ENCODE measurements at regions not wholly inside any gene's neighbourhood (a gene's known extent, or its start where the extent isn't known, plus 50 kb on each side); places are given as distances from the start of the nearest gene placed in this dataset.

DNA sequence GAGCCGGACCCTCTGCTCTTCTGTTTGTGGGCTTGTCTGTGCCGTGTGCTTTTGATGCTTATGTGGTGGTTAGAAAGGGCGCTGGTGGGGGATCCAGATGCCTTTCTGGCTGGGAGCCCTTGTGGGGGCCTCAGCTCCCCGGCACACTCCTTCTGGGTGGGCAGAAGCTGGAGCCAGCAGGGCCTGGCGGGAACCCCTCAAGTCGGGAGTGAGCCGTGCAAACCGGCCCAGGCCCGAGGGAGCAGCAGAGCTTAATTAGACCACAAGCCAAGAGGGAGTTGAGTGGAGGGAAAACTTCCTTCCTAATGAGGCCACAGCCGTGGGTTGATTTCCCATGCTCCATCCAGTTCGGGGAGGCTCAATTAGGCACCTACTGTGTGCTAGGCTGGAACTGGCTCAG lies 76.0 kb upstream of the RNU6ATAC start:
- TF ChIP-seq, protein P1, sequence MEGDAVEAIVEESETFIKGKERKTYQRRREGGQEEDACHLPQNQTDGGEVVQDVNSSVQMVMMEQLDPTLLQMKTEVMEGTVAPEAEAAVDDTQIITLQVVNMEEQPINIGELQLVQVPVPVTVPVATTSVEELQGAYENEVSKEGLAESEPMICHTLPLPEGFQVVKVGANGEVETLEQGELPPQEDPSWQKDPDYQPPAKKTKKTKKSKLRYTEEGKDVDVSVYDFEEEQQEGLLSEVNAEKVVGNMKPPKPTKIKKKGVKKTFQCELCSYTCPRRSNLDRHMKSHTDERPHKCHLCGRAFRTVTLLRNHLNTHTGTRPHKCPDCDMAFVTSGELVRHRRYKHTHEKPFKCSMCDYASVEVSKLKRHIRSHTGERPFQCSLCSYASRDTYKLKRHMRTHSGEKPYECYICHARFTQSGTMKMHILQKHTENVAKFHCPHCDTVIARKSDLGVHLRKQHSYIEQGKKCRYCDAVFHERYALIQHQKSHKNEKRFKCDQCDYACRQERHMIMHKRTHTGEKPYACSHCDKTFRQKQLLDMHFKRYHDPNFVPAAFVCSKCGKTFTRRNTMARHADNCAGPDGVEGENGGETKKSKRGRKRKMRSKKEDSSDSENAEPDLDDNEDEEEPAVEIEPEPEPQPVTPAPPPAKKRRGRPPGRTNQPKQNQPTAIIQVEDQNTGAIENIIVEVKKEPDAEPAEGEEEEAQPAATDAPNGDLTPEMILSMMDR (IDR thresholded peaks at IDR 0.05; ENCODE audit: low read depth, low read length, missing input control) = no peak
- TF ChIP-seq FOXA1 (IDR thresholded peaks at IDR 0.05) (no peak), RAD21 (IDR thresholded peaks at IDR 0.05) (no peak), JUND (IDR thresholded peaks at IDR 0.05) (no peak), YY1 (IDR thresholded peaks at IDR 0.05) (no peak), RXRA (IDR thresholded peaks at IDR 0.05) (no peak), GABPA (IDR thresholded peaks at IDR 0.05 in 1 of 2, conservative IDR thresholded peaks at IDR 0.05 in 1 of 2) (no peak), EGR1 (IDR thresholded peaks at IDR 0.05; ENCODE audit: low read depth in 2 of 2) (no peak), FOXA2 (IDR thresholded peaks at IDR 0.05) (no peak), TAF1 (conservative IDR thresholded peaks at IDR 0.05) (no peak)
- TF ChIP-seq, protein P2, sequence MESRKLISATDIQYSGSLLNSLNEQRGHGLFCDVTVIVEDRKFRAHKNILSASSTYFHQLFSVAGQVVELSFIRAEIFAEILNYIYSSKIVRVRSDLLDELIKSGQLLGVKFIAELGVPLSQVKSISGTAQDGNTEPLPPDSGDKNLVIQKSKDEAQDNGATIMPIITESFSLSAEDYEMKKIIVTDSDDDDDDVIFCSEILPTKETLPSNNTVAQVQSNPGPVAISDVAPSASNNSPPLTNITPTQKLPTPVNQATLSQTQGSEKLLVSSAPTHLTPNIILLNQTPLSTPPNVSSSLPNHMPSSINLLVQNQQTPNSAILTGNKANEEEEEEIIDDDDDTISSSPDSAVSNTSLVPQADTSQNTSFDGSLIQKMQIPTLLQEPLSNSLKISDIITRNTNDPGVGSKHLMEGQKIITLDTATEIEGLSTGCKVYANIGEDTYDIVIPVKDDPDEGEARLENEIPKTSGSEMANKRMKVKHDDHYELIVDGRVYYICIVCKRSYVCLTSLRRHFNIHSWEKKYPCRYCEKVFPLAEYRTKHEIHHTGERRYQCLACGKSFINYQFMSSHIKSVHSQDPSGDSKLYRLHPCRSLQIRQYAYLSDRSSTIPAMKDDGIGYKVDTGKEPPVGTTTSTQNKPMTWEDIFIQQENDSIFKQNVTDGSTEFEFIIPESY (IDR thresholded peaks at IDR 0.05) = no peak
- TF ChIP-seq, protein P3, sequence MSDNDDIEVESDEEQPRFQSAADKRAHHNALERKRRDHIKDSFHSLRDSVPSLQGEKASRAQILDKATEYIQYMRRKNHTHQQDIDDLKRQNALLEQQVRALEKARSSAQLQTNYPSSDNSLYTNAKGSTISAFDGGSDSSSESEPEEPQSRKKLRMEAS (IDR thresholded peaks at IDR 0.05) = no peak
- TF ChIP-seq, protein P4, sequence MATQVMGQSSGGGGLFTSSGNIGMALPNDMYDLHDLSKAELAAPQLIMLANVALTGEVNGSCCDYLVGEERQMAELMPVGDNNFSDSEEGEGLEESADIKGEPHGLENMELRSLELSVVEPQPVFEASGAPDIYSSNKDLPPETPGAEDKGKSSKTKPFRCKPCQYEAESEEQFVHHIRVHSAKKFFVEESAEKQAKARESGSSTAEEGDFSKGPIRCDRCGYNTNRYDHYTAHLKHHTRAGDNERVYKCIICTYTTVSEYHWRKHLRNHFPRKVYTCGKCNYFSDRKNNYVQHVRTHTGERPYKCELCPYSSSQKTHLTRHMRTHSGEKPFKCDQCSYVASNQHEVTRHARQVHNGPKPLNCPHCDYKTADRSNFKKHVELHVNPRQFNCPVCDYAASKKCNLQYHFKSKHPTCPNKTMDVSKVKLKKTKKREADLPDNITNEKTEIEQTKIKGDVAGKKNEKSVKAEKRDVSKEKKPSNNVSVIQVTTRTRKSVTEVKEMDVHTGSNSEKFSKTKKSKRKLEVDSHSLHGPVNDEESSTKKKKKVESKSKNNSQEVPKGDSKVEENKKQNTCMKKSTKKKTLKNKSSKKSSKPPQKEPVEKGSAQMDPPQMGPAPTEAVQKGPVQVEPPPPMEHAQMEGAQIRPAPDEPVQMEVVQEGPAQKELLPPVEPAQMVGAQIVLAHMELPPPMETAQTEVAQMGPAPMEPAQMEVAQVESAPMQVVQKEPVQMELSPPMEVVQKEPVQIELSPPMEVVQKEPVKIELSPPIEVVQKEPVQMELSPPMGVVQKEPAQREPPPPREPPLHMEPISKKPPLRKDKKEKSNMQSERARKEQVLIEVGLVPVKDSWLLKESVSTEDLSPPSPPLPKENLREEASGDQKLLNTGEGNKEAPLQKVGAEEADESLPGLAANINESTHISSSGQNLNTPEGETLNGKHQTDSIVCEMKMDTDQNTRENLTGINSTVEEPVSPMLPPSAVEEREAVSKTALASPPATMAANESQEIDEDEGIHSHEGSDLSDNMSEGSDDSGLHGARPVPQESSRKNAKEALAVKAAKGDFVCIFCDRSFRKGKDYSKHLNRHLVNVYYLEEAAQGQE (IDR thresholded peaks at IDR 0.05) = no peak
